ENCODE measurements at regions not wholly inside any gene's neighbourhood (a gene's known extent, or its start where the extent isn't known, plus 50 kb on each side); places are given as distances from the start of the nearest gene placed in this dataset.
"Not testable (repeated sequence)": the region's sequence is repeated elsewhere in the genome, so short reads cannot be mapped to it uniquely, and the experiment has no call there.

- DNase-seq, result no peak
These were observed 51.7 kb upstream of the COL8A1 start for GRCh38 chr3:99586701-99587100.

DNA sequence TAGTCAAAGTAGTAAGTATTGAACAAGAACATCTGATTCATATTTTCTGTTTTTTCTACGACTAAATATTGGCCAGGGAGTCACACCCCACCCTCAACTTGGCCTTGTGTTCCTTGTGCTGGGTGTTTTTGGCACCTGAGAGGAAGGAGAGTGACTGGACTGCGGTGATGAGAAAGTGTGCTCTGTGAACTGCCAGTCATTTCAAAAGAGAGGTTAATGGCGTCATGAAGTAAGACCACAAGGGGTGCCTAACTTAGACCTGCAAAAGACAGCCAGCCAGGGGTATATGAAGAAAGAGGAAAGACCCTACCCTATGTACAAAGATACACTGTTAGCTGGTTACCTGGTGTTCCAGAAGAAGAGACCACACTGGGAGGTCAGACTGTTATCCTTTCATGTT, 58.4 kb upstream of the COL8A1 start:
- DNase-seq, result no peak

DNA sequence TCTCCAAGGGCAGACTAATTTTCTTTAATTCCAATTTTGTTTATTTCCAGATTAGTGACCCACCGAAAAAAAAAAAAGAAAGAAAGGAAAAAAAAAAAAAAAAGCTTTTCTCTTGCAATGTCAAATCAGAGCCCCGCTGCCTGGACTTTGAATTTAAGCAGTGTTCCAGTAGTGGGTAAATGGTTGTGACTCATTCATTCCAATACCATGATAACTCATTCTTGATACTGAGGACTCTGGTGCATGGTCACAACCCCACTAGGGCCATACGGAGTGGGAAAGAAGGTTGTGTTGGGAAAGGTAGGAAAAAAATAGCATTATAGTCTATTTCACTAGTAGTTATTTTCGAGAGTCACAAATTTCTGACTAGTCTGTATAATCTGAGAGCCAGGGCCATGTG, 59.1 kb upstream of the COL8A1 start:
- no peak for DNase-seq

DNA sequence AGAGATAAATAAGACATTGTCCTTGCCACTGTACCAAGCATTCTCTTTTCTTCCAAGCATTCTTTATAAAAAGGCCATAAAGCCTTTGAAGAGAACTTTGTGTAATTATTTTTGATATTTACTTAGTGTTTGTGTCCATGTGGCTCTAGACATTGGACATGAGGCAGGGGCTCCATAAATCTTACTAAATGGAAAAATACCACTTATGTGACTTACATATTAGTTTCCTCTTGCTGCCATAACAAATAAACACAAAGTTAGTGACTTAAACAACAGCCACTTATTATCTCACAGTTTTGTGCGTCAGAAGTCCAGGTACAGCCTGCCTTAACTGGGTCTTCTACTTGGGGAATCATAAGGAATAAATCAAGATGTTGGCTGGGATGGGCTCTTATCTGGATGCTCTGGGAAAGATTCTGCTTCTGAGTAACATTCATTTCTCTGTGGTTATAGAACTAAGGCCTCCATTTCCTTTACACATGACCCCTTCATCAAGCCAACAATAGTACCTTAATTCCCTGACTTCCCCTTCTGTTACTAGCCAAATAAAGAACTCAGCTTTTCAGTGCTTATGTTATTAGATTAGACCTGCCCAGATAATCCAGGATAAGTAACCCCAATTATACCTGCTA, 59.9 kb upstream of the COL8A1 start:
- no peak for DNase-seq

- DNase-seq, result no peak
These were observed 61.4 kb upstream of the COL8A1 start for GRCh38 chr3:99576904-99577559.

- no peak for DNase-seq
These were observed 62.7 kb upstream of the COL8A1 start for GRCh38 chr3:99575683-99576082.

DNA sequence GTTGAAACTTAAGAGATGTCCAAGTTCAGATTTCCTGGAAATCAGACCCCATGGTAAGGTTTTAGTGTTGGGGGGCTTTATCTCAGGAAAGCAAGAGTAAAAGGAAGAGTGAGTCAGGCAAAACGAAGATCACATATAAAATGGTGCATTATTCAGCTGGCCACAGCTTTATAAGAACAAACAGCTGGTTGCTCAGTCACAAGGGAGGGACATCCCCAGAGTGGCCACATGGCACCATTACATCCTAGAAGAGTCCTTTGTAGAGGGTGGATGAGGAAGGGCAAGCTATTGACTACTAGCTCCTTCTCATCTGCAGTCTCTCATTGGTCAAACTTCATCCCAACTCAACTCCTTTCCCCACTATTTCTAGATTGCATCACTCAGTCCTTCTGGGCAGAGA, 68.3 kb upstream of the COL8A1 start:
- DNase-seq, result no peak

GRCh38 chr3:99568663-99569335, 69.6 kb upstream of the COL8A1 start:
- no peak for DNase-seq

DNA sequence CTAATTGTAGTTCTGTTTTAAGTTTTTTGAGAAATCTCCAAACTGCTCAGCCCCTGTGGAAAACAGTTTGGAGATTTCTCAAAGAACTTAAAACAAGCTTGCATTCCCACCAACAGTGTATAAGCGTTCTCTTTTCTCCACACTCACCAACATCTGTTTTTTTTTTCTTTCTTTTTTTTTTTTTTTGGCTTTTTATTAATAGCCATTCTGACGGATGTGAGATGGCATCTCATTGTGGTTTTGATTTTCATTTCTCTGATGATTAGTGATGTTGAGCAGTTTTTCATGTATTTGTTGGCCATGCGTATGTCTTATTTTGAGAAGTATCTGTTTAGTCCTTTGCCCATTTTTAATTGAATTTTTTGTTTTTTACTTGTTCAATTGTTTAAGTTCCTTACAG, 73.1 kb upstream of the COL8A1 start:
- no peak for DNase-seq

DNA sequence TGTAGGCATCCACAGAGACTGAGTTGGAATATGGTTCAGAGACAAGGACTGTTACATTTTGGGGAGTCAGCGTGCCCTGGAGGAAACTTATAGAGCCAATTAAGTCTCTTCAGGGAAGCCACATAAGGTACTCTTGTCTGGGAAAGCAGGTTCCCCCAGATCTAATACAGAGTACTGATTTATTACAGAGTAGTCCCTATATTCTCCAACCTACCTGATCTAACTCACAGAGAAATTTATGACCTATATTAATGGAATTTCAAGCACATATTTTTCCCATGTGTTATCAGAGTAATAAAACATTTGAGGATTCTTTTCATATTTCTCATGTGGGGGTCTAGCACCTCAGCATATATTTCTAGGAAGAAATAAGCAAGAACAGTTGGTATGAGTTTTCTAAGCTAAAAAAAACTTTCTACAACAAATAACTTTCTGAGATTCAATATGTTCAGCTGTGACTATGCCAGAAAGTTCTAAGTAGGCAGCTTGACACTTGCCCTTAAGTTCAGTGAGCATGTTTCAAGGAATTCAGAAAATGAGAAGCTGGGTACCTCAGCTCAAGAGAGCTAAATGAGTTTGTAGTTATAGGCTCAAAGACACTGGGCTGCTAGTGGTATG, 75.3 kb upstream of the COL8A1 start:
- no peak for DNase-seq

- no peak for DNase-seq
These were observed 76.3 kb upstream of the COL8A1 start for GRCh38 chr3:99562138-99562537.

DNA sequence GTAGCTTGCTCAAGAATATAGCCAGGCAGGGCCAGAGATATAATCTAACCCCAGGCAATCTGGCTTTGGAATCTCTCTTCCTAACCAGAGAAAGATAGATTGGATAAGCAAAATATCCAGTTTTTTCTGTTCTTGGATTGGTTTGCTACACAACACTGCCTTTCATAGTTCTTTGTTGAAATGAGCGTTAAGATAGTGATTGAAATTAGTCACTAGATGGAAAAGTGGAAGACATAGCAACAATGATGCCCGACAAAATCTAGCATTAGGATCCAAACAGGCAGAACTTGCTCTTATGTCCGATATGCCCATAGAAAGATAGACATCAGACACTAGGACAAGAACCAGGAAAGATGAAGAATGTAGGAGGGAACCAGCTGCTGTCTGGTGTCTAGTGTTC, 77.3 kb upstream of the COL8A1 start:
- DNase-seq, result no peak

GRCh38 chr3:99559196-99559595, 79.2 kb upstream of the COL8A1 start:
- DNase-seq, result no peak

DNA sequence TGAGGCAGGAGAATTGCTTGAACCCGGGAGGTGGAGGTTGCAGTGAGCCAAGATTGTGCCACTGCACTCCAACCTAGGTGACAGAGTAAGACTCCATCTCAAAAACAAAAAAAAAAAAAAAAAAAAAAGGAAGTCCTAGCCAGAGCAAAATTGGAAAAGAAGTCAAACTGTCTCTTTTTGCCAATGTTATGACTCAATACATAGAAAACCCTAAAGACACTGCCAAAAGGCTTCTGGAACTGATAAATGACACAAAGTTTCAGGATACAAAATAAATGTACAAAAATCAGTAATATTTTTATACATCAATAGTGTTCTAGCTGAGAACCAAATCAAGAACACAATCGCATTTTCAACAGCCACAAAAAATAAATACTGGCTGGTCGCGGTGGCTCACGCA, 82.5 kb upstream of the COL8A1 start:
- DNase-seq, result not testable (repeated sequence)

GRCh38 chr3:99551520-99551919, 86.9 kb upstream of the COL8A1 start:
- no peak for DNase-seq

GRCh38 chr3:99549957-99550603, 88.3 kb upstream of the COL8A1 start:
- no peak for DNase-seq

- DNase-seq, result no peak
These were observed 89.2 kb upstream of the COL8A1 start for GRCh38 chr3:99549220-99549619.

GRCh38 chr3:99548674-99549073, 89.7 kb upstream of the COL8A1 start:
- DNase-seq, result no peak

GRCh38 chr3:99545941-99546580, 92.3 kb upstream of the COL8A1 start:
- no peak for DNase-seq

DNA sequence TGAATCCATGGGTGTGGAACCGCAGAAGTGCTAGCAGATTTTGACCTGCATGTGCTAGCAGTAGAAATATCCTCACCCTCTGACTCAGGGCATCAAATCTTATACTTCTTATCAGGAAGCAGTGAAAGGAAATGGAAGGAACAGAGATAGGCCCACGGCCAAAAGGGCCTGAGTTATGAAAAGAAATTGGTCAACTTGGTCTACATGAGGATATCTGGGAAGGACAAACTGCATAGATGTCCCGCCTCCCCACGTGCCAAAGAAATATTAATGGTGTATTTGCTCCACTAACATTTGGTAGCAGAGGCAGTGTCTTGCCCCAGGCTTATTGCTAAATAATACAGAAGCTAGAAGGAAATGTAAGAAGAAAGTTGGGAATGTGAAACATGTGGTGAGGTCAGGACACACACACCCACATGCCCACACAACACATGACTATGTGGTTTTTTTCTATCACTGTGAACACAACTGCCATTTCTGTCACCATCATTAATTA, 93.6 kb upstream of the COL8A1 start:
- no peak for DNase-seq

GRCh38 chr3:99543796-99544195, 94.6 kb upstream of the COL8A1 start:
- no peak for DNase-seq

DNA sequence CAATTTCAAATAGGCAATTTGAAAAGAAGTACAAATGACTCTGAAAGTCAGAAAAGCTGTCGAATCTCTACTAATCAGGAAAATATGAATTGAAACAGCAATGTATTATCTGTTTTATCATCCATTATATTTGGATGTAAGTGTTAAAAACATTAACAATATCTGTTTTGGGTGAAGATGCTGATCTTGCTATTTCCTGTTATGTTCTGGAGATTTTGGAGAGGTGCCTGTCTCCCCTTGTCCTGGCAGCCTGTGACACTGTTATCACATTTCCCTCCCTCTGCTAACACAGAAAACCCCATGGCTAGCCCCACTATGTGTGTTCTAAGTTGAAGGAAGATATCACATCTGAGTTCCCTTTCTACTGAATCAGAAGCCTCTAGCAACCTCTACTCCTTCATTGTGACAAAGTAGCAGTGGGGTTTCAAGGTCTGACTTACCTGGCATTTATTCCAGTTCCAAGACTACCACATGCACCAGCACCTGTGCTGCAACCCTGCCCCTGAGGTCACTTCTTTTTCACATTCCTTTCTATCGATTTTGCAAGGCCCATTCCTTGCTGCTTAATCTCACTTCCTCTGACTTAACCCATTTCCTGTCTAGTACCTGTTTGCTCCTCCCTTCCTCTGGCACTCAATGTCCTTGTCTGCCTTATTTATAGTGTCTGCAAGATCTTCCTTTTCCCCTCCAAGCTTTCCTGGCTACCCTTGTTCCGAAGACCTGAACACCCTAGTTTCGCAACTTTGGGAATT, 95.5 kb upstream of the COL8A1 start:
- no peak for DNase-seq

Measured in GOT3 (cell line).